IPS-18a (cell line): ENCODE measurements at regions not wholly inside any gene's neighbourhood (a gene's known extent, or its start where the extent isn't known, plus 50 kb on each side); places are given as distances from the start of the nearest gene placed in this dataset.

Source experiments
- H3K27ac ChIP-seq: one replicate; pipeline ENCODE4 v1.5.1; 2013; ENCODE audit warnings: low read length
- H3K27me3 ChIP-seq: one replicate; pipeline ENCODE4 v1.6.1; 2013; ENCODE audit warnings: mild to moderate bottlenecking, low read length; ENCODE audit not compliant: control insufficient read depth, insufficient read depth
- H3K36me3 ChIP-seq: one replicate; pipeline ENCODE4 v1.6.1; 2013; ENCODE audit warnings: low read depth, low read length; ENCODE audit not compliant: control insufficient read depth
- H3K4me1 ChIP-seq: one replicate; pipeline ENCODE4 v1.6.1; 2013; ENCODE audit warnings: low read depth, low read length; ENCODE audit not compliant: control insufficient read depth
- H3K4me3 ChIP-seq: one replicate; pipeline ENCODE4 v1.5.1; 2013; ENCODE audit warnings: low read length
- H3K9ac ChIP-seq: one replicate; pipeline ENCODE4 v1.6.1; 2013; ENCODE audit warnings: mild to moderate bottlenecking, low read length, moderate library complexity
- H3K9me3 ChIP-seq: one replicate; pipeline ENCODE4 v1.6.1; 2013; ENCODE audit warnings: low read depth, low read length; ENCODE audit not compliant: control insufficient read depth

- H3K27me3 ChIP-seq: peaks cover under 1% of the 10 kb centered on the region
- H3K27ac ChIP-seq: no peak overlapping the region
- H3K4me3 ChIP-seq: no peak overlapping the region
- no peak overlapping the region for H3K9ac ChIP-seq
- no peaks in the 10 kb centered on the region for H3K9me3 ChIP-seq
- no peaks in the 10 kb centered on the region for H3K36me3 ChIP-seq
- no peaks in the 10 kb centered on the region for H3K4me1 ChIP-seq
Measured at GRCh38 chr16:79519448-79519847, 81.1 kb downstream of the MAF start.

- Histone ChIP-seq H3K9ac (no peak overlapping the region), H3K4me1 (no peaks in the 10 kb centered on the region), H3K9me3 (no peaks in the 10 kb centered on the region), H3K36me3 (no peaks in the 10 kb centered on the region), H3K27me3 (no peaks in the 10 kb centered on the region), H3K27ac (no peak overlapping the region), H3K4me3 (no peak overlapping the region)
Measured at GRCh38 chr16:79517156-79517555, 83.4 kb downstream of the MAF start.

DNA sequence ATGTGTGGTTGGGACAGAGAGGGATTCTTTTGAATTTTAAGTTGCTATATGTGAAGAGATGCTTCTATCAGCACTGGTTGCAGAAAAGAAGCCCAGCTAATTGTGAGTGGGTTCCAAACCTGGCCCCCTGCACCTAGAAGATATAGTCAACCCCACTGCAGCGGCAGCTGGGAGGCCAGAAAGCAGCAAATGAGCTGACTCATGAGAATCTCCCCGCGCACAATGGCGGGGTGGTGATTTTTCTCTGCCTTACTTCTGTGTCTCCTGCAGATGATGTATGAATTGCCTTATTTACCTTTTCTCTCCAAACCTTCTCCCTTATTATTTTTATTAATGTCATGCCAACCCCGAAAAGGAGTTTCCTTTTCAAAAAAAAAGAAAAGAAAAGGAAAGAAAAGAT, 89.7 kb downstream of the MAF start:
- no peaks in the 10 kb centered on the region for H3K27me3 ChIP-seq

DNA sequence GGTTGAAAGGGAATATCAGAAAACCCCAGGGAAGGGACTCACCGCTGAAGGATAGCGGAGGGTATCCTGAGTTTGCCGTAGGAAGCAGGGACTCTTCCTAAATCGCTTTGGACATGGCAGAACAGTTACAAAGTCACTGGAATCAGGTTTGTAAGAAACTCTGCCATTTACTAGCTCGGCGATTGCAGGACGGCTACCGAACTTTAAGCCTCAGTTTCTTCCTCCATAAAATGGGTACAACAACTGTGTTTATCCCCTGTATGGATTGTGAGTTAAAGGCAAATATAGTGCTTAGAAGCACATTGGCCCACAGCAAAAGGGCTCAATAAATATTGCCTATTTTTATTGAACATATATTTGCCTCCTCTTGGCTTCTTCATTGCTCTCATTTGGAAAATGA, 90.6 kb downstream of the MAF start:
- no peaks in the 10 kb centered on the region for H3K27me3 ChIP-seq

More for the DNA sequence above, 89.7 kb downstream of the MAF start:
- Histone ChIP-seq H3K27ac (no peak overlapping the region), H3K4me3 (no peak overlapping the region), H3K9ac (no peak overlapping the region), H3K9me3 (no peaks in the 10 kb centered on the region), H3K4me1 (no peaks in the 10 kb centered on the region), H3K36me3 (no peaks in the 10 kb centered on the region)

DNA sequence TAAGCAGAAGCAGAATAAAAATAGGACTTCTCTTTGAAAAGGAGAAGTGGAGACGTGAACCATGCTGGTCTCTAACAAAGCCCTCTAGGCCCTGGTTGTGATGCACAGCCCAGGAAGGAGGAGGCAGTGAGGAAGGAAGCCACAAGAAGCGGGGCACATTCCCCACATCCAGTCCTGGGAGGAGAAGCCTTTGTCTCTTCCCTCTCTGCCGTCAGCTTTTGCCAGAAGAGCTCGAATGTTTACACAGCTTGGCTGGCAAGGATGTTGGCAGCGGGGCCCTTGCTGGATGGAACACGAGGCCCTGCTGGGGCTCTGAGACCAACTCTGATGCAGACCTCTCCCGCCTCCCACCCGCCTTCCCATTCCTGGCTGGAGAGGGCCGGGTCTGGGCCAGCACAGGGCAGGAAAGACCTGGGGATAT, 91.3 kb downstream of the MAF start:
- no peaks in the 10 kb centered on the region for H3K9me3 ChIP-seq
- no peak overlapping the region for H3K4me3 ChIP-seq
- H3K27me3 ChIP-seq: no peaks in the 10 kb centered on the region
- H3K27ac ChIP-seq: no peak overlapping the region
- no peaks in the 10 kb centered on the region for H3K36me3 ChIP-seq
- H3K9ac ChIP-seq: no peak overlapping the region
- no peaks in the 10 kb centered on the region for H3K4me1 ChIP-seq

More for the DNA sequence above, 90.6 kb downstream of the MAF start:
- no peaks in the 10 kb centered on the region for H3K9me3 ChIP-seq
- no peak overlapping the region for H3K27ac ChIP-seq
- H3K4me3 ChIP-seq: no peak overlapping the region
- no peaks in the 10 kb centered on the region for H3K4me1 ChIP-seq
- no peak overlapping the region for H3K9ac ChIP-seq
- H3K36me3 ChIP-seq: no peaks in the 10 kb centered on the region

DNA sequence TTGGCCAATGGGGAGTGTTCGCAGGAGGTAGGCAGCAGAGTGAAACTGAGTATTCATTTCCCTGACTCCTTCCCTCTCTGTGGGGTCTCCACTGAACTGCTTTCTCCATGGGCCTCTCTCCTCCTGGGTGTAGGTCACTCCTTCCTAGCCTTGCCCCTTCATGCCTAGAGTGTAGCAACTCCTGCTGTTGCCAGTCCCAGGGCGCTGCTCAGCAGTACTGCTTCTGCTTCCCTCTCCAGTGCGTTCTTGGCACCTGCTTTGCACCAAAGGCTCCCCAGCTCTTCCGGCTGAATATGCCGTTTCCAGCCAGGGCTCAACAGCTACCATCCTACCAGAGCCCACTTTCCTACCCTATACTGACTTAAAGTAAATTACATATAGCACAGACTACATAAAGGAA, 92.2 kb downstream of the MAF start:
- Histone ChIP-seq H3K36me3 (no peaks in the 10 kb centered on the region), H3K9ac (no peak overlapping the region), H3K4me1 (no peaks in the 10 kb centered on the region), H3K27ac (no peak overlapping the region), H3K4me3 (no peak overlapping the region), H3K27me3 (no peaks in the 10 kb centered on the region), H3K9me3 (no peaks in the 10 kb centered on the region)

- no peaks in the 10 kb centered on the region for H3K36me3 ChIP-seq
- no peaks in the 10 kb centered on the region for H3K4me1 ChIP-seq
- H3K9ac ChIP-seq: no peak overlapping the region
- no peaks in the 10 kb centered on the region for H3K27me3 ChIP-seq
- H3K4me3 ChIP-seq: no peak overlapping the region
- H3K27ac ChIP-seq: no peak overlapping the region
- H3K9me3 ChIP-seq: no peaks in the 10 kb centered on the region
Measured at GRCh38 chr16:79505344-79505743, 95.2 kb downstream of the MAF start.

GRCh38 chr16:79503511-79503910, 97.0 kb downstream of the MAF start:
- H3K9ac ChIP-seq: no peak overlapping the region
- no peaks in the 10 kb centered on the region for H3K36me3 ChIP-seq
- no peaks in the 10 kb centered on the region for H3K27me3 ChIP-seq
- no peak overlapping the region for H3K4me3 ChIP-seq
- H3K9me3 ChIP-seq: no peaks in the 10 kb centered on the region
- no peaks in the 10 kb centered on the region for H3K4me1 ChIP-seq
- no peak overlapping the region for H3K27ac ChIP-seq

- no peaks in the 10 kb centered on the region for H3K27me3 ChIP-seq
- no peak overlapping the region for H3K4me3 ChIP-seq
- H3K9ac ChIP-seq: no peak overlapping the region
- H3K27ac ChIP-seq: no peak overlapping the region
- H3K36me3 ChIP-seq: no peaks in the 10 kb centered on the region
- H3K4me1 ChIP-seq: no peaks in the 10 kb centered on the region
- H3K9me3 ChIP-seq: no peaks in the 10 kb centered on the region
Measured at GRCh38 chr16:79501446-79501845, 99.1 kb downstream of the MAF start.

- no peak overlapping the region for H3K4me3 ChIP-seq
- no peaks in the 10 kb centered on the region for H3K4me1 ChIP-seq
- no peak overlapping the region for H3K9ac ChIP-seq
- H3K36me3 ChIP-seq: no peaks in the 10 kb centered on the region
- no peak overlapping the region for H3K27ac ChIP-seq
- no peaks in the 10 kb centered on the region for H3K27me3 ChIP-seq
- no peaks in the 10 kb centered on the region for H3K9me3 ChIP-seq
Measured at GRCh38 chr16:79500866-79501265, 99.7 kb downstream of the MAF start.

GRCh38 chr16:79500286-79500685, 100.3 kb downstream of the MAF start:
- H3K4me1 ChIP-seq: no peaks in the 10 kb centered on the region

GRCh38 chr16:79498928-79499327, 101.6 kb downstream of the MAF start:
- no peak overlapping the region for H3K27ac ChIP-seq
- no peak overlapping the region for H3K4me3 ChIP-seq
- H3K9me3 ChIP-seq: no peaks in the 10 kb centered on the region
- no peak overlapping the region for H3K9ac ChIP-seq
- H3K4me1 ChIP-seq: no peaks in the 10 kb centered on the region
- no peaks in the 10 kb centered on the region for H3K36me3 ChIP-seq
- H3K27me3 ChIP-seq: no peaks in the 10 kb centered on the region

More at GRCh38 chr16:79500286-79500685, 100.3 kb downstream of the MAF start:
- Histone ChIP-seq H3K9me3 (no peaks in the 10 kb centered on the region), H3K36me3 (no peaks in the 10 kb centered on the region), H3K27me3 (no peaks in the 10 kb centered on the region), H3K9ac (no peak overlapping the region), H3K4me3 (no peak overlapping the region), H3K27ac (no peak overlapping the region)
